Breast epithelium (tissue), 4 donors: ENCODE measurements at regions not wholly inside any gene's neighbourhood (a gene's known extent, or its start where the extent isn't known, plus 50 kb on each side); places are given as distances from the start of the nearest gene placed in this dataset.

Source experiments
- DNase-seq, 2 donors: peaks; one replicate each; pipeline ENCODE4 v3.0.0-alpha.2; 2019; ENCODE audit warnings: low spot score in 2 of 2
- H3K27ac ChIP-seq, 2 donors: fragments of 200-600 bp; sonication (generic) in 1 of 2; one replicate each; pipeline ENCODE4 v1.5.1; 2016 to 2019; ENCODE audit warnings: mild to moderate bottlenecking in 1 of 2
- H3K27me3 ChIP-seq, 2 donors: fragments of 200-600 bp; sonication (generic) in 1 of 2; one replicate each; pipeline versions ENCODE4 v1.5.1 to v1.6.0; 2017 to 2019; ENCODE audit warnings: control low read depth in 1 of 2, mild to moderate bottlenecking in 1 of 2
- H3K36me3 ChIP-seq: fragments of 200-600 bp; one replicate; pipeline ENCODE4 v1.5.1; 2019
- H3K4me1 ChIP-seq, 2 donors: fragments of 200-600 bp; sonication (generic); one replicate each; pipeline ENCODE4 v1.5.1; 2016 to 2019; ENCODE audit warnings: control low read depth in 1 of 2
- H3K4me3 ChIP-seq, 3 donors: fragments of 200-600 bp; sonication (generic); 1 replicate in 2 of 3; 2 replicates in 1 of 3; pipeline ENCODE4 v1.5.1; 2016 to 2019; ENCODE audit warnings: mild to moderate bottlenecking in 3 of 3, moderate library complexity in 2 of 3
- H3K9me3 ChIP-seq, 2 donors: fragments of 200-600 bp; sonication (generic) in 1 of 2; one replicate each; pipeline ENCODE4 v1.5.1; 2016 to 2019; ENCODE audit warnings: control low read depth in 1 of 2
- CTCF ChIP-seq, 3 donors: fragments of 450-650 bp; IDR thresholded peaks; one replicate each; pipeline ENCODE4 v1.5.1; 2016 to 2017; ENCODE audit warnings: antibody characterized with exemption in 3 of 3, mild to moderate bottlenecking in 3 of 3, moderate library complexity in 3 of 3
- POLR2A ChIP-seq: fragments of 450-650 bp; IDR thresholded peaks from one replicate; pipeline ENCODE4 v1.6.1; 2016; ENCODE audit warnings: antibody characterized with exemption, mild to moderate bottlenecking, moderate library complexity
- POLR2AphosphoS5 ChIP-seq, 3 donors: sonication (generic); formaldehyde crosslinking; IDR thresholded peaks; one replicate each; pipeline ENCODE4 v1.6.1; 2017; ENCODE audit warnings: antibody characterized with exemption in 3 of 3
- intact Hi-C: fragments of 100-400 bp; cut with DNase I; formaldehyde crosslinking; loops from one replicate; pipeline ENCODE4 v1.15.1; 2023; ENCODE audit warnings: low total_unique reads

GRCh38 chr1:71223641-71224340, 143.0 kb upstream of the ZRANB2 start:
- no peak for TF ChIP-seq POLR2AphosphoS5 (IDR thresholded peaks at IDR 0.05)
- no peak for TF ChIP-seq POLR2A
- TF ChIP-seq CTCF (IDR thresholded peaks at IDR 0.05), result no peak
- no peak for DNase-seq
- H3K4me3 ChIP-seq, result no peak overlapping the region

GRCh38 chr1:71222668-71223067, 141.8 kb upstream of the ZRANB2 start:
- Histone ChIP-seq H3K27ac (no peak overlapping the region), H3K36me3 (no peaks in the 10 kb centered on the region), H3K9me3 (no peaks in the 10 kb centered on the region), H3K27me3 (no peaks in the 10 kb centered on the region), H3K4me3 (no peak overlapping the region), H3K4me1 (no peaks in the 10 kb centered on the region)
- no peak for DNase-seq
- intact Hi-C loops, result no loop called here
- no peak for TF ChIP-seq CTCF (IDR thresholded peaks at IDR 0.05)
- TF ChIP-seq POLR2A, result no peak
- TF ChIP-seq POLR2AphosphoS5 (IDR thresholded peaks at IDR 0.05), result no peak

More at GRCh38 chr1:71223641-71224340, 143.0 kb upstream of the ZRANB2 start:
- no peaks in the 10 kb centered on the region for H3K27me3 ChIP-seq
- H3K4me1 ChIP-seq, result no peaks in the 10 kb centered on the region
- no peak overlapping the region for H3K27ac ChIP-seq
- no peaks in the 10 kb centered on the region for H3K9me3 ChIP-seq
- intact Hi-C loops, result no loop called here
- no peaks in the 10 kb centered on the region for H3K36me3 ChIP-seq

GRCh38 chr1:71210718-71211117, 129.9 kb upstream of the ZRANB2 start:
- Histone ChIP-seq H3K27ac (no peak overlapping the region), H3K4me1 (no peaks in the 10 kb centered on the region), H3K9me3 (no peaks in the 10 kb centered on the region), H3K36me3 (no peaks in the 10 kb centered on the region), H3K27me3 (no peaks in the 10 kb centered on the region), H3K4me3 (no peak overlapping the region)
- intact Hi-C loops, result no loop called here
- TF ChIP-seq POLR2AphosphoS5 (IDR thresholded peaks at IDR 0.05), result no peak
- no peak for TF ChIP-seq POLR2A
- no peak for TF ChIP-seq CTCF (IDR thresholded peaks at IDR 0.05)
- DNase-seq, result no peak

GRCh38 chr1:71203241-71203640, 122.4 kb upstream of the ZRANB2 start:
- Histone ChIP-seq H3K4me3 (no peak overlapping the region), H3K4me1 (no peaks in the 10 kb centered on the region), H3K9me3 (no peaks in the 10 kb centered on the region), H3K27me3 (no peaks in the 10 kb centered on the region), H3K27ac (no peak overlapping the region), H3K36me3 (no peaks in the 10 kb centered on the region)
- intact Hi-C loops, result no loop called here
- DNase-seq, result no peak
- TF ChIP-seq POLR2A (no peak), CTCF (IDR thresholded peaks at IDR 0.05) (no peak), POLR2AphosphoS5 (IDR thresholded peaks at IDR 0.05) (no peak)

GRCh38 chr1:71200503-71200902, 119.7 kb upstream of the ZRANB2 start:
- TF ChIP-seq POLR2AphosphoS5 (IDR thresholded peaks at IDR 0.05) (no peak), POLR2A (no peak), CTCF (IDR thresholded peaks at IDR 0.05) (no peak)
- Histone ChIP-seq H3K27ac (no peak overlapping the region), H3K4me1 (no peaks in the 10 kb centered on the region), H3K4me3 (no peak overlapping the region), H3K9me3 (no peaks in the 10 kb centered on the region), H3K36me3 (no peaks in the 10 kb centered on the region), H3K27me3 (no peaks in the 10 kb centered on the region)
- no peak for DNase-seq
- intact Hi-C loops, result no loop called here
